ENCODE measurements at regions not wholly inside any gene's neighbourhood (a gene's known extent, or its start where the extent isn't known, plus 50 kb on each side); places are given as distances from the start of the nearest gene placed in this dataset.

GRCh38 chr7:23894892-23895569, 185.0 kb downstream of the STK31 start:
- TF ChIP-seq EZH2 (IDR thresholded peaks at IDR 0.05; ENCODE audit: borderline replicate concordance, insufficient read depth, low read length, poor library complexity, severe bottlenecking) (no peak), CTCF (IDR thresholded peaks at IDR 0.05; ENCODE audit: poor library complexity, severe bottlenecking) (no peak), TAF1 (IDR thresholded peaks at IDR 0.05; ENCODE audit: low read depth) (no peak), EP300 (conservative IDR thresholded peaks at IDR 0.05; ENCODE audit: poor library complexity, severe bottlenecking) (no peak)
